WTC11 (cell line): ENCODE measurements at regions not wholly inside any gene's neighbourhood (a gene's known extent, or its start where the extent isn't known, plus 50 kb on each side); places are given as distances from the start of the nearest gene placed in this dataset.
"Not testable (repeated sequence)": the region's sequence is repeated elsewhere in the genome, so short reads cannot be mapped to it uniquely, and the experiment has no call there.

Experiments
- ATAC-seq: fragments of 200-7000 bp; cut with Tn5 transposase; 2 replicates; pipeline ENCODE4 v1.10.0; 2021; ENCODE audit warnings: mild to moderate bottlenecking, moderate library complexity
- CTCF ChIA-PET: fragments of 300-600 bp; sonication (Branson Sonifier 250); formaldehyde crosslinking; loops from one replicate; lab custom pipeline; 2021; ENCODE audit warnings: antibody characterized with exemption; lab: Charles Lee
- POLR2A ChIA-PET: fragments of 350-600 bp; sonication (Branson Sonifier 250); formaldehyde crosslinking; loops from one replicate; lab custom pipeline; 2021; ENCODE audit warnings: antibody characterized with exemption; lab: Charles Lee
- DNase-seq: peaks from one replicate; pipeline ENCODE4 v3.0.0; 2021; ENCODE audit warnings: low spot score
- H3K27ac Mint-ChIP-seq: 2 replicates; pipeline ENCODE4 v1.8.0; 2021; ENCODE audit warnings: mixed read lengths
- H3K27me3 Mint-ChIP-seq: 2 replicates; pipeline ENCODE4 v1.8.0; 2021; ENCODE audit warnings: low read depth, mild to moderate bottlenecking, moderate library complexity, mixed read lengths
- H3K36me3 Mint-ChIP-seq: 2 replicates; pipeline ENCODE4 v1.8.0; 2021; ENCODE audit warnings: mixed read lengths
- H3K4me1 Mint-ChIP-seq: 2 replicates; pipeline ENCODE4 v1.8.0; 2022; ENCODE audit warnings: mixed read lengths
- H3K4me3 Mint-ChIP-seq: 2 replicates; pipeline ENCODE4 v1.8.0; 2021; ENCODE audit warnings: mild to moderate bottlenecking, moderate library complexity, mixed read lengths
- H3K9me3 Mint-ChIP-seq: 2 replicates; pipeline ENCODE4 v1.8.0; 2021; ENCODE audit warnings: mixed read lengths
- AFF4 ChIP-seq: sonication (generic); formaldehyde crosslinking; IDR thresholded peaks from 2 replicates; pipeline ENCODE4 v1.8.1; 2023; ENCODE audit warnings: mild to moderate bottlenecking, missing genetic modification reagents, borderline replicate concordance
- EMX1 ChIP-seq: fragments of 250-450 bp; sonication (Bioruptor Pico); IDR thresholded peaks from 2 replicates; pipeline ENCODE4 v1.8.0; 2021; ENCODE audit warnings: mild to moderate bottlenecking
- ERG ChIP-seq: fragments of 250-450 bp; sonication (Bioruptor Pico); IDR thresholded peaks from 2 replicates; pipeline ENCODE4 v1.8.0; 2021; ENCODE audit warnings: mild to moderate bottlenecking
- ESRRA ChIP-seq: sonication (generic); formaldehyde crosslinking; IDR thresholded peaks from 2 replicates; pipeline ENCODE4 v1.8.1; 2022; ENCODE audit warnings: mild to moderate bottlenecking, missing genetic modification reagents, borderline replicate concordance
- GABPB1 ChIP-seq: sonication (generic); formaldehyde crosslinking; IDR thresholded peaks from 2 replicates; pipeline ENCODE4 v1.8.1; 2023; ENCODE audit warnings: mild to moderate bottlenecking, missing genetic modification reagents
- GTF2I ChIP-seq: fragments of 250-450 bp; sonication (Bioruptor Pico); conservative IDR thresholded peaks from 2 replicates; pipeline ENCODE4 v1.4.0; 2021; ENCODE audit warnings: mild to moderate bottlenecking
- HMGA2 ChIP-seq: fragments of 250-450 bp; sonication (Bioruptor Pico); IDR thresholded peaks from 2 replicates; pipeline ENCODE4 v1.4.0; 2021; ENCODE audit warnings: mild to moderate bottlenecking, moderate library complexity
- IRF1 ChIP-seq: sonication (generic); formaldehyde crosslinking; IDR thresholded peaks from 2 replicates; pipeline ENCODE4 v1.8.0; 2023; ENCODE audit warnings: missing genetic modification reagents
- MYBL2 ChIP-seq: sonication (generic); formaldehyde crosslinking; IDR thresholded peaks from 2 replicates; pipeline ENCODE4 v1.8.1; 2023; ENCODE audit warnings: mild to moderate bottlenecking, moderate library complexity, missing genetic modification reagents
- NFATC4 ChIP-seq: fragments of 250-450 bp; sonication (Bioruptor Pico); IDR thresholded peaks from 2 replicates; pipeline ENCODE4 v1.9.0; 2021; ENCODE audit warnings: mild to moderate bottlenecking
- NFE2L1 ChIP-seq: sonication (generic); formaldehyde crosslinking; IDR thresholded peaks from 2 replicates; pipeline ENCODE4 v1.8.1; 2023; ENCODE audit warnings: missing genetic modification reagents
- SMAD3 ChIP-seq: sonication (generic); formaldehyde crosslinking; IDR thresholded peaks from 2 replicates; pipeline ENCODE4 v1.8.0; 2022; ENCODE audit warnings: missing genetic modification reagents, mild to moderate bottlenecking, borderline replicate concordance
- SMAD4 ChIP-seq: sonication (generic); formaldehyde crosslinking; IDR thresholded peaks from 2 replicates; pipeline ENCODE4 v1.8.0; 2022; ENCODE audit warnings: mild to moderate bottlenecking, missing genetic modification reagents
- ZMAT4 ChIP-seq: fragments of 250-450 bp; sonication (Bioruptor Pico); IDR thresholded peaks from 2 replicates; pipeline ENCODE4 v1.9.0; 2021; ENCODE audit warnings: mild to moderate bottlenecking
- ZNF317 ChIP-seq: sonication (generic); formaldehyde crosslinking; IDR thresholded peaks from 2 replicates; pipeline ENCODE4 v1.8.1; 2023; ENCODE audit warnings: low read depth, mild to moderate bottlenecking, moderate library complexity, missing genetic modification reagents, borderline replicate concordance
- ZNF396 ChIP-seq: fragments of 250-450 bp; sonication (Bioruptor Pico); IDR thresholded peaks from 2 replicates; pipeline ENCODE4 v1.8.0; 2021; ENCODE audit warnings: mild to moderate bottlenecking, moderate library complexity, borderline replicate concordance
- ZNF671 ChIP-seq: fragments of 250-450 bp; sonication (Bioruptor Pico); IDR thresholded peaks from 2 replicates; pipeline ENCODE4 v1.8.0; 2021; ENCODE audit warnings: mild to moderate bottlenecking

- TF ChIP-seq ZMAT4 (CRISPR knock-in tag) (no peak), GABPB1 (CRISPR knock-in tag) (no peak)
Measured at GRCh38 chr6:43883847-43884651, 114.0 kb downstream of the VEGFA start (continued).

- CTCF ChIA-PET = interaction anchor here (0.9 kb wide), 1 partner anchor 27 kb away, joined by 3 read pairs; no protein-coding TSS in a partner anchor
- not testable (repeated sequence) for H3K36me3 Mint-ChIP-seq, H3K27ac Mint-ChIP-seq
Measured at GRCh38 chr6:43882690-43883448, 112.9 kb downstream of the VEGFA start.

GRCh38 chr6:43880236-43881137, 110.5 kb downstream of the VEGFA start:
- Mint-ChIP-seq H3K27ac (no peak overlapping the region), H3K9me3 (no peaks in the 10 kb centered on the region), H3K4me3 (no peak overlapping the region), H3K27me3 (no peaks in the 10 kb centered on the region; the same call in 1 of the 2 replicates), H3K36me3 (no peaks in the 10 kb centered on the region), H3K4me1 (peaks cover 3% of the 10 kb centered on the region; the same call in 1 of the 2 replicates)
- TF ChIP-seq EMX1 (CRISPR knock-in tag) = no peak
- CTCF ChIA-PET = interaction anchor here (1.1 kb wide), 1 partner anchor 24 kb away, joined by 5 read pairs; no protein-coding TSS in a partner anchor
- POLR2A ChIA-PET = no interaction called here
- ATAC-seq (no peak), DNase-seq (no peak)

More at GRCh38 chr6:43882690-43883448, 112.9 kb downstream of the VEGFA start:
- not testable (repeated sequence) for H3K27me3 Mint-ChIP-seq, H3K4me3 Mint-ChIP-seq, H3K9me3 Mint-ChIP-seq, ATAC-seq, H3K4me1 Mint-ChIP-seq, DNase-seq
- POLR2A ChIA-PET = interaction anchor here (1.1 kb wide), 1 partner anchor 18 kb away, joined by 3 read pairs; no protein-coding TSS in a partner anchor
- 0 out of 2 replicates have a peak, but pooled peaks have one; percentile 16 for TF ChIP-seq GTF2I (CRISPR knock-in tag)
- TF ChIP-seq, all 79 proteins: peak for 1; not testable (repeated sequence) for 78

- Mint-ChIP-seq H3K27ac (no peak overlapping the region), H3K27me3 (no peaks in the 10 kb centered on the region; the same call in 1 of the 2 replicates), H3K9me3 (no peaks in the 10 kb centered on the region), H3K4me3 (no peak overlapping the region), H3K36me3 (no peaks in the 10 kb centered on the region), H3K4me1 (peaks cover 6% of the 10 kb centered on the region)
- ChIA-PET CTCF (interaction anchor here (0.9 kb wide), 1 partner anchor 29 kb away, joined by 3 read pairs; no protein-coding TSS in a partner anchor), POLR2A (interaction anchor here (0.6 kb wide), 1 partner anchor 28 kb away, joined by 3 read pairs; no protein-coding TSS in a partner anchor)
- ATAC-seq (no peak), DNase-seq (no peak)
- TF ChIP-seq ZNF317 (CRISPR knock-in tag) (no peak), IRF1 (no peak), HMGA2 (CRISPR knock-in tag) (no peak), ESRRA (no peak), ZMAT4 (CRISPR knock-in tag) (no peak), ZNF671 (CRISPR knock-in tag) (no peak), GABPB1 (CRISPR knock-in tag) (no peak), SMAD3 (no peak), NFE2L1 (no peak), AFF4 (no peak), ZNF396 (CRISPR knock-in tag) (no peak), ERG (no peak), NFATC4 (CRISPR knock-in tag) (no peak), SMAD4 (CRISPR knock-in tag) (no peak), MYBL2 (CRISPR knock-in tag) (no peak)
Measured at GRCh38 chr6:43879722-43880121, 109.7 kb downstream of the VEGFA start.
